HCT116 (cell line): ENCODE measurements at regions not wholly inside any gene's neighbourhood (a gene's known extent, or its start where the extent isn't known, plus 50 kb on each side); places are given as distances from the start of the nearest gene placed in this dataset.

ENCODE experiments used
- ATAC-seq: fragments of 200-7000 bp; cut with Tn5 transposase; 2 replicates; pipeline ENCODE4 v1.9.1; 2020; ENCODE audit warnings: mild to moderate bottlenecking, moderate library complexity
- BruUV-seq: library from RNA; stranded (reverse); fragments of 400-500 nt; replicated peaks from 2 replicates; lab custom pipeline; 2021; lab: Mats Ljungman, UMichigan
- CTCF ChIA-PET: fragments of 300-600 bp; sonication (Branson Sonifier 250); formaldehyde crosslinking; loops from one replicate; lab custom pipeline; 2021; ENCODE audit warnings: antibody characterized with exemption; lab: Charles Lee
- POLR2A ChIA-PET: fragments of 300-600, 350-600 bp; sonication (Branson Sonifier 250); formaldehyde crosslinking; loops from one replicate; lab custom pipeline; 2021; ENCODE audit warnings: antibody characterized with exemption; lab: Charles Lee
- RAD21 ChIA-PET, 2 experiments: fragments of 300-600 bp; sonication (Branson Sonifier 250); formaldehyde crosslinking; loops; one replicate each; lab custom pipeline; 2023; ENCODE audit warnings: low total read pairs in 2 of 2; ENCODE audit not compliant: uncharacterized antibody in 2 of 2, unreplicated experiment in 2 of 2, low non-redundant PET in 1 of 2; lab: Charles Lee
- DNase-seq: peaks from one replicate; pipeline ENCODE4 v3.0.0-alpha.2; 2010; ENCODE audit warnings: low read depth, low spot score
- H2AFZ ChIP-seq: fragments of 200-600 bp; shearing (Covaris generic), sonication (generic); 2 replicates; pipeline ENCODE4 v1.6.1; 2017; ENCODE audit warnings: low read depth, mixed run types, mixed read lengths, antibody characterized with exemption, low read length; ENCODE audit not compliant: poor library complexity, severe bottlenecking
- H3K27ac ChIP-seq: 2 replicates; pipeline ENCODE4 v1.5.1; 2012; ENCODE audit warnings: low read depth, low read length
- H3K27me3 ChIP-seq: fragments of 200-600 bp; sonication (generic); 2 replicates; pipeline ENCODE4 v1.6.1; 2016; ENCODE audit warnings: mixed run types, low read length, mixed read lengths; ENCODE audit not compliant: insufficient read depth
- H3K36me3 ChIP-seq, 2 experiments: fragments of 200-500 bp in 1 of 2; fragments of 200-600 bp in 1 of 2; sonication (Bioruptor generic) in 1 of 2; sonication (generic) in 1 of 2; 2 replicates each; pipeline versions ENCODE4 v1.5.1 to v1.6.1; 2014 to 2016; ENCODE audit warnings: low read length in 2 of 2, inconsistent platforms in 1 of 2, mixed read lengths in 1 of 2, mixed run types in 1 of 2; ENCODE audit not compliant: insufficient read depth in 2 of 2, control insufficient read depth in 1 of 2
- H3K4me1 ChIP-seq, 2 experiments: fragments of 200-600 bp in 1 of 2; sonication (generic) in 1 of 2; 2 replicates each; pipeline versions ENCODE4 v1.5.1 to v1.6.1; 2012 to 2017; ENCODE audit warnings: low read length in 2 of 2, inconsistent platforms in 1 of 2, mild to moderate bottlenecking in 1 of 2, mixed read lengths in 1 of 2, mixed run types in 1 of 2, moderate library complexity in 1 of 2; ENCODE audit not compliant: insufficient read depth in 2 of 2, control insufficient read depth in 1 of 2
- H3K4me2 ChIP-seq: fragments of 200-600 bp; sonication (generic); 2 replicates; pipeline ENCODE4 v1.6.1; 2017; ENCODE audit warnings: mixed run types, low read length, mixed read lengths
- H3K4me3 ChIP-seq, 2 experiments: fragments of 200-600 bp in 1 of 2; sonication (generic) in 1 of 2; replicated peaks in 1 of 2; 2 replicates each; pipeline ENCODE4 v1.5.1; 2011 to 2016; ENCODE audit warnings: low read length in 2 of 2, control low read depth in 1 of 2, low read depth in 1 of 2, mild to moderate bottlenecking in 1 of 2, mixed read lengths in 1 of 2, mixed run types in 1 of 2
- H3K79me2 ChIP-seq: fragments of 200-600 bp; sonication (generic); 2 replicates; pipeline ENCODE4 v1.6.1; 2017; ENCODE audit warnings: mild to moderate bottlenecking, mixed run types, low read length, moderate library complexity, mixed read lengths; ENCODE audit not compliant: insufficient read depth
- H3K9ac ChIP-seq: fragments of 200-600 bp; sonication (generic); 2 replicates; pipeline ENCODE4 v1.6.1; 2016; ENCODE audit warnings: low read length, mixed read lengths
- H3K9me2 ChIP-seq: fragments of 200-600 bp; sonication (generic), shearing (Covaris generic); 2 replicates; pipeline ENCODE4 v1.6.1; 2017; ENCODE audit warnings: mixed run types, mild to moderate bottlenecking, moderate library complexity; ENCODE audit not compliant: insufficient read depth
- H3K9me3 ChIP-seq, 2 experiments: fragments of 200-500 bp in 1 of 2; fragments of 200-600 bp in 1 of 2; sonication (Bioruptor generic) in 1 of 2; sonication (generic) in 1 of 2; 2 replicates each; pipeline ENCODE4 v1.6.1; 2014 to 2017; ENCODE audit warnings: low read length in 2 of 2, mixed read lengths in 2 of 2, inconsistent platforms in 1 of 2, low read depth in 1 of 2, mild to moderate bottlenecking in 1 of 2, mixed run types in 1 of 2, moderate library complexity in 1 of 2; ENCODE audit not compliant: control insufficient read depth in 1 of 2, insufficient read depth in 1 of 2
- H4K20me1 ChIP-seq: fragments of 200-600 bp; sonication (generic), shearing (Covaris generic); 2 replicates; pipeline ENCODE4 v1.6.1; 2017; ENCODE audit warnings: mixed run types, mild to moderate bottlenecking, moderate library complexity; ENCODE audit not compliant: insufficient read depth
- ATF3 ChIP-seq: IDR thresholded peaks from 2 replicates; pipeline ENCODE4 v1.6.1; 2012
- CTCF ChIP-seq, 3 experiments: fragments of 200-600 bp in 1 of 3; sonication (generic) in 1 of 3; IDR thresholded peaks in 2 of 3; conservative IDR thresholded peaks in 1 of 3; 2 replicates each; pipeline ENCODE4 v1.5.1; 2012 to 2017; ENCODE audit warnings: low read depth in 2 of 3, low read length in 2 of 3, antibody characterized with exemption in 1 of 3, borderline replicate concordance in 1 of 3, control low read depth in 1 of 3, mild to moderate bottlenecking in 1 of 3, mixed read lengths in 1 of 3, mixed run types in 1 of 3, moderate library complexity in 1 of 3; ENCODE audit not compliant: insufficient read depth in 1 of 3
- EGR1 ChIP-seq: IDR thresholded peaks from 2 replicates; pipeline ENCODE4 v1.6.1; 2012; ENCODE audit warnings: low read depth
- EZH2 ChIP-seq: fragments of 200-600 bp; sonication (generic); IDR thresholded peaks from 2 replicates; pipeline ENCODE4 v1.6.1; 2017; ENCODE audit warnings: antibody characterized with exemption, mixed run types
- EZH2phosphoT487 ChIP-seq: fragments of 200-600 bp; IDR thresholded peaks from 2 replicates; pipeline ENCODE4 v1.6.1; 2018; ENCODE audit warnings: antibody characterized with exemption, borderline replicate concordance
- JUND ChIP-seq: IDR thresholded peaks from 2 replicates; pipeline ENCODE4 v1.6.1; 2012
- POLR2AphosphoS5 ChIP-seq: IDR thresholded peaks from 2 replicates; pipeline ENCODE4 v1.6.1; 2011; ENCODE audit warnings: mild to moderate bottlenecking, low read depth, low read length, moderate library complexity
- REST ChIP-seq: IDR thresholded peaks from 2 replicates; pipeline ENCODE4 v1.6.1; 2012; ENCODE audit warnings: low read depth
- intact Hi-C: fragments of 100-400 bp; cut with micrococcal nuclease; formaldehyde crosslinking; loops from 2 replicates; pipeline ENCODE4 v1.10.0; 2022

GRCh38 chr6:82056567-82056966 lies 191.0 kb downstream of the IBTK start:
- intact Hi-C loops: no loop called here

GRCh38 chr6:82045965-82046756 lies 201.4 kb downstream of the IBTK start:
- H3K4me2 ChIP-seq: no peak overlapping the region
- H3K4me1 ChIP-seq: no peaks in the 10 kb centered on the region
- intact Hi-C loops: no loop called here
- TF ChIP-seq ATF3 (no peak), JUND (no peak), REST (no peak), POLR2AphosphoS5 (no peak), EZH2phosphoT487 (no peak), EZH2 (no peak), EGR1 (no peak)
- no peak overlapping the region for H3K27ac ChIP-seq
- 0 out of 2 replicates have a peak, but pooled peaks cover 2% of the 10 kb centered on the region for H3K9me2 ChIP-seq
- POLR2A ChIA-PET: no interaction called here
- H2AFZ ChIP-seq: no peak overlapping the region
- CTCF ChIA-PET: no interaction called here
- no TSS peak for BruUV-seq
- no peaks in the 10 kb centered on the region for H3K27me3 ChIP-seq
- RAD21 ChIA-PET: no interaction called here
- no peaks in the 10 kb centered on the region for H3K36me3 ChIP-seq
- ATAC-seq: no peak
- H3K79me2 ChIP-seq: no peaks in the 10 kb centered on the region
- H3K9me3 ChIP-seq: no peaks in the 10 kb centered on the region
- DNase-seq: no peak
- no peak overlapping the region for H3K9ac ChIP-seq
- no peak overlapping the region for H3K4me3 ChIP-seq
- no peaks in the 10 kb centered on the region for H4K20me1 ChIP-seq

More at GRCh38 chr6:82056567-82056966, 191.0 kb downstream of the IBTK start:
- H4K20me1 ChIP-seq: no peaks in the 10 kb centered on the region
- no peaks in the 10 kb centered on the region for H3K27me3 ChIP-seq
- H2AFZ ChIP-seq: no peak overlapping the region
- TF ChIP-seq JUND: no peak
- TF ChIP-seq CTCF (IDR thresholded peaks at IDR 0.05 in 2 of 3, conservative IDR thresholded peaks at IDR 0.05 in 1 of 3; ENCODE audit: borderline replicate concordance in 1 of 3, insufficient read depth in 1 of 3, low read depth in 2 of 3, low read length in 2 of 3): peak in 1 of 3 experiments; percentile 11; a peak in 1 of 6 replicates
- H3K4me2 ChIP-seq: no peak overlapping the region
- POLR2A ChIA-PET: no interaction called here
- RAD21 ChIA-PET: no interaction called here
- CTCF ChIA-PET: no interaction called here
- no peaks in the 10 kb centered on the region for H3K4me1 ChIP-seq
- peak; percentile 61; the same call in 1 of the 2 replicates for ATAC-seq
- H3K9ac ChIP-seq: no peak overlapping the region
- no peaks in the 10 kb centered on the region for H3K9me3 ChIP-seq
- no peak for DNase-seq
- no peaks in the 10 kb centered on the region for H3K36me3 ChIP-seq
- no peak overlapping the region for H3K27ac ChIP-seq
- no TSS peak for BruUV-seq
- no peaks in the 10 kb centered on the region for H3K79me2 ChIP-seq
- no peaks in the 10 kb centered on the region for H3K9me2 ChIP-seq
- no peak overlapping the region for H3K4me3 ChIP-seq
